Glomerular endothelial cell (primary cell): ENCODE measurements at regions not wholly inside any gene's neighbourhood (a gene's known extent, or its start where the extent isn't known, plus 50 kb on each side); places are given as distances from the start of the nearest gene placed in this dataset.

Source experiments
- DNase-seq: peaks from one replicate; pipeline ENCODE4 v3.0.0-alpha.2; 2011; ENCODE audit warnings: low read depth, low spot score; ENCODE audit errors: extremely low read depth

DNA sequence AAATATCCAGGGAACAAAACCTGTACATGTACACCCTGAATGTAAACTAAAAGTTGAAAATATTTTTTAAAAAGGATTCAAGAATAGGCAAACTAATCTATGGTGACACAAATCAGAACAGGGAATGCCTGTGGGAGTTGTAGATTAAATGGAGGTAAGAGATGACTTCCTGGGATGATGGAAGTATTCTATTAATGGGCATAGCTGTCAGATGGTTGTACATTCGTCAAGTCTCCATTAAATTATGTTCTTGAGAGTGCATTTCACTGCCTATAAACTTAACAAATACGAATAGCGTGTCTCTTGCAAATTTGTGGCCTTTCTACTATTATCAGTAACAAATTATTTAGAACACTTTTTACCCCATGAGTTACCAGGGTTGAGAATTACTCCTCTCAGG lies 207.0 kb downstream of the HNMT start:
- no peak for DNase-seq

DNA sequence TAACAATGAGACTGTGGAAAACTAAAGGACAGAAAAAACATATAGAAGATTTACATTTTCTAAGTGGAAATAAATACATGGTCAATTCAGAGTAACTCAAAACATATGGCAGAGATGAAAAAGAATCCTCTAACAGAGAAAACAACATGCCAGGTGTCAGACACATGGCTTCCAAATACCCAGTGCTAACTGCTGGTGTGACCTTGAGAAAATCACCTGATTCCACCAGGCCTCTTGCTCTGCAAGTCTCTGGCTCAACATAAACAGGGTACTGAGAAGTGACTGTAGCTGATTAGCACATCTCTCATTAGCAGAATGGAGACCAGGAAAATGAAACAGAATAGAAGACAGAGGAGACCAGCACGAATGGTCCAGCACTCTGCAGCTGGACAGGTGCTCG lies 210.8 kb downstream of the HNMT start:
- no peak for DNase-seq

DNA sequence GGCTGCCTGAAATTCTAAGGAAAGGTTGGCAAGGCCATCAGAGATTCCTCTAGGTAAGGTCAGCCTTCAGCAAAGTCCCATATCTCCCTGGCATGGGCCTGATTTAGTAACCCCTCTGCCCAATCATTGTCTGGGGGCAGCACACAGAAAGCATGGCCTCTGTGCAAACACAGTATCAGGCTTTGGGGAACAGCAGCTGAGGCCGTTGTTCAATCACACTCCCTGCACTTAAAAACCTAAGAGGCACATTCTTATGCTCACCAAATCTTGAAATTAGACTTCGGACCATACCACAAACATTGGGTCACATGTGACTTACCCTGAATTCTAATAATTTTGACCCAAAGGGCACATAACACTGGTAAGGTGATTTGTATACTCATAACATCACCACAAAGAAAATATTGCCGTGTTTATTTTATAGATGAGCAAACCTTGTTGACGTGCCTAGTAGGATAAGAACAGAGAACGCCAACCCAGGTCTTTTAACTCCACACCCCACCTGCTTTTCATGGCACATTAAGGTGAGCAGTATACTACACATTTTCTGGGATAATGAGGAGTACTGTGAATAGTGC lies 212.7 kb downstream of the HNMT start:
- DNase-seq = no peak

DNA sequence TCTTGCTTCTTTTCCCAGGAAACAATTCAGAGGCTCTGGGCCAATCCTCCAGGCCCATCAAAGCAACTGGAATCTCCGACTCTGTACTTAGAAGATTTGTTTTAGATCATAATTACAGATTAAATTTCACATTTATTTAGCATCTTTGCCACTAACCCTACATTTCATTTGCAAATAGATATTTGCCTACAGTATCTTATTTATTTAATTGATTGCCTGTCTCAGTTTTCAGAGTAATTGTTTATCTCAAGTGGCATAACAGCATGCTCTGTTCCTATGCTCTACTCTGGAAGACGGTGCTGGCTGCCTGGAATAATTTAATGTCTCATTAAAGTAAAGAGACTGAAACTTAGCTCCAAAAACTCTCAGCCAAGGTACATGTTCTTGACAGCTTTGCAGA lies 213.4 kb downstream of the HNMT start:
- DNase-seq = no peak

DNA sequence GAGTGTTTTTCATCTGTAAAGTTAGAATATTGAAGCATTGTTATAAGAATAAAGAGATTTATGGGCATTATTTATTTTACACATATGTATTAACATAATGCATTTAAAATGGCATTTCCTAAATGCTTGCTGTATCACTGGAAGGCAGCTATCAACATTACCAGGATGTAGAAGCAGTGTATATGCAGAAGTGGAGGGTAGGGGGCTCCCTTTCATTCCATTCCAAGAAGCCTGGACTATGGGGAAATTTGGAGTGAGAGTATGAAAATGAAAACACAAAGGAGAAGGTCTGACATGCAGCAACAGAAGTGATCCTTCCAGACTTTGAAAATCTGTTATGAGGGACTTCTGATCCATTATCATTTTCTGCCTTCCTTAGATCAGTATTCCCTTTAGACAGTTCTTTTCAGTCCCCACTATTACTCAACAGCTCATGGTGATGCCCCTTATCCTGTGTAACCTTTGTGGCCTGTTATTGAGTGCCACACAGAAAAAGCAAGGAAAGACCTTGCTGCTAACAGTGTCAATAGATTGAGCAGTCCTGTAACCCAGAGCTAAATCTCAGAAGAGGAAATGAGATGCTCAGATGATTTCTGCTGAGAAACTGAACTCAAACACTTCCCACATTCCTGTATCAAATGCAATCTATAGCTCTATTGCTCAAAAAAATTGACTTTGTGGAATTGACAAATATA lies 216.6 kb downstream of the HNMT start:
- DNase-seq = no peak

DNA sequence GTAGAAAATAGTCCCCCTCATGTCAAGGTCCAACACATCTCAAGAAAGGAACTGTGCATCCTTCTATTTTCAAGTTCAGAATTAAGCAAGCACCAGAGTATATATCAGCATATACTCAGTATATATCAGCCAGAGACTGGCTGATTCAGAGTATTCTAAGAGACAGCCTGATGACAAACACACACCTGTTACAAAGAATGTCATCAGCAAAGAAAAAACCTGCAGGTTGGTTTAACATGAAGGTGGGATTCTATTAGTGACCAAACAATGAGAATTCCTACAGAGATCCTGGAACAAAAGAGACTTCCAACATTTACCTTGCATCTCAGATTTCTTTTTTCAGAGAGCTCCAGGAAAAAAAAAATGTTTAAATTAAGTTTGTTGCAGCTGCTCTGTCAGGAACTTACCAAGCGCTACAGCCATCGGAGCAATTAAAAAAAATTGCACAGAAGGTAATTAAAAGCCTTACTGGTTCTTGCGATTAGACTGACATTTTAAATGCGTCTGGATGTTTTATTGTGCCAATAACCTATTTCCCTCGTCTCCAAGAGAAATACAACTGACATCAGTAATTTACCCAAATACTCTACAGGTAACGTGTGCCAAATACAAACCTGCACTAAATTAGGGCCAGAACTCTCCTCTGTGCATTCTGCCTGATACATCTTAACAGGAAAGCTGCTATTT lies 218.1 kb downstream of the HNMT start:
- DNase-seq = no peak

DNA sequence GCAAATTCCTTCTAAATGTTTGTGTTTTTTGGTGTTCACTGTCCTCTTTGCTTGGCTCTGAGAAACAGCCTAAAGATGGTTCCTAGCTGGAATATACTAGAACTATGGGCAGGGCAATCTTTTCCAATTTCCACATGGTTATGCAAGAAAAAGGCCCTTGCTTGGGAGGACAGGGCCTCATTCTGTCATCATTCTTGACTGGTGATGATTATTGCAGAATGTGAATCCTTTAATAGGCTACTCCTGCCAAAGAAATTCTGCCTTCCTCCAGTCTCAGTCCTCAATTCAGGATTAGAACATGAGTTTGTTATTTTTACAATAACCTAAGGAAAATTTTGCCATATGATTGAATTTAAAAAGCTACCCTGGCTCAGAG lies 218.7 kb downstream of the HNMT start:
- no peak for DNase-seq

DNA sequence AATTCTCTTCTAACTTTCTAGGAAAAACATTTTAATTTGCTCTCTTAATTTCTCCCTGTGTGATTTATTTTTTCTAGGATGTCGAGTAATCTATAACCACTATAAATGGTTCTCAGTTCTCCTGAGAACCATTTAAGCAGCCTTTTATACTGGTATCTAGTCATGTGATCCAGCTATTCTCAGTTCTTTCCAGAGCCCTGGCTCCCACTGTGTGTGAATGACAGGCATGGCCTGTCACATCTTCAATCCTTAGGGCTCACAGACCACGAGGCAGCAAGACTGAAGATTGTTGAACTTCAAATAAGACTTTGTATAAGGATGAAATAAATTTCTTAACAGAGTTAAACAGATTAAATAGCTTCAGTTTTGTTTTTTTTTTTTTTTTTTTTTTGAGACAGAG lies 219.4 kb downstream of the HNMT start:
- DNase-seq = no peak

DNA sequence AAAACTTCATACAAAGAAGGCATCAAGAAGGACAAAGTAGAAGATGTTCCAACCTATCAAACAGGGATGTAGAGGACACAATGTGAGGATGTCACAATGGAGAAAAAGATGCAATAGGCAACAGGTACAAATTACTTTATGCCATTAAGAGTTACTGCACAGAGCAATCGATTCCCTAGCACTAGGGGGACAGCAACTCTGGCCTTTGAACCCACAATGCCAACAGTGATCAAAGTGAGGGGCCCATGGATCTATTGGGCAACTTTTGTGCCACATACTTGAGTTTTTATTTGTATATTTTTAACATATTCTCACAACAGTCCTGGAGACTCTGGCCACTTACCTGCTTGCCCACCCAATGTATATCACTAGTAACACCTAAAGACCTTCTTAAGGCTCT lies 220.2 kb downstream of the HNMT start:
- no peak for DNase-seq

DNA sequence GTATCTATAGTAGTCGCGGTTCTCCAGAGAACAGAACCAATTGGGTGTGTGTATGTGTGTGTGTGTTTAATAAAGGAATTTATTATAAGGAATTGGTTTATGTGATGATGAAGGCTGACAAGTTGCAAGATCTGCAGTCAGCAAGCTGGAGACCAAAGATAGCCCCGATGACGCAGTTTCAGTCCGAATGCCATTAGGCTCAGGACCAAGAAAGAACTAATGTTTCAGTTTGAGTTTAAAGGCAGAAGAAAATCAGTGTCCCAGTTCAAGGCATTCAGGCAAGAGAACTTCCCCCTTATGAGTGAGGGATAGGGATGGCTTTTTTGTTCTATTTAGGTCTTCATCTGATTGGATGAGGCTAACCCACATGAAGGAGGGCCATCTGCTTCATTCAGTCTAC lies 221.6 kb downstream of the HNMT start:
- DNase-seq = no peak

DNA sequence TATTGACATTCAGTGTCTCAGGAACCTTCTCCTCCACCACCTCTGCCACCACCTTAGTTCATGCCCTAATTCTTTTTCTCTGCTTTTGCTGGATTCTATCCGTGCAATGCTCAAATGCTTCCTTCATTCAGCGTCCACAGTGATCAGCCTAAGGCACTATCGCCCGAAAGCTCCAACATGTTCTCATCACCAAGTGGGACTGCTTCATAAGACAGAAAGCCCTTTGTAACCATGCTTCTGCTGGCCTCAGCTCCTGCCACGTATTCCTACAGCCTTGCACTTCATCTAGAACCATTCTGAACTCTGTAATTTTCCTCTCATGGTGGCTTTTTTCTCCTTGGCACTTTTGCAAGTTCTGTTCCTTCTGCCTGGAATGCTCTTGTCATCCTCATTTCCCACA lies 222.9 kb downstream of the HNMT start:
- no peak for DNase-seq

DNA sequence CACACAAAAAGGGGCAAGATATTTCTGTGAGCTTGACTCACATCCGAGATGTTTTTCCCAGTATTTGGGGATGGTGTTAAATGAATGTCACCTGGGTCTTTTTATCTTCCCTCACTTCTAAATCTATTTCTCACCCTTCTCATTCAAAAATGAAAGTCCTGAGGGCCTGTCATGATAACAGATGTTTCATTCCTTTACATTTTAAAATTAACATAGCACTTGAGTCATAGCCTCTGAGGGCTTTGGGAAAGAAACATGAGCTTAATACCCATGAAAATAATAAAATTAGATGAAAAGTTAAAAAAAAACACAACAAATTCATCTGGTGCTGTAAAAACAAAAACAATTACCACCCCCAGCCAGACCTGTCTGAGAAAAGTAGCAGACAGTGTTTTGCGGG lies 226.7 kb downstream of the HNMT start:
- no peak for DNase-seq

DNA sequence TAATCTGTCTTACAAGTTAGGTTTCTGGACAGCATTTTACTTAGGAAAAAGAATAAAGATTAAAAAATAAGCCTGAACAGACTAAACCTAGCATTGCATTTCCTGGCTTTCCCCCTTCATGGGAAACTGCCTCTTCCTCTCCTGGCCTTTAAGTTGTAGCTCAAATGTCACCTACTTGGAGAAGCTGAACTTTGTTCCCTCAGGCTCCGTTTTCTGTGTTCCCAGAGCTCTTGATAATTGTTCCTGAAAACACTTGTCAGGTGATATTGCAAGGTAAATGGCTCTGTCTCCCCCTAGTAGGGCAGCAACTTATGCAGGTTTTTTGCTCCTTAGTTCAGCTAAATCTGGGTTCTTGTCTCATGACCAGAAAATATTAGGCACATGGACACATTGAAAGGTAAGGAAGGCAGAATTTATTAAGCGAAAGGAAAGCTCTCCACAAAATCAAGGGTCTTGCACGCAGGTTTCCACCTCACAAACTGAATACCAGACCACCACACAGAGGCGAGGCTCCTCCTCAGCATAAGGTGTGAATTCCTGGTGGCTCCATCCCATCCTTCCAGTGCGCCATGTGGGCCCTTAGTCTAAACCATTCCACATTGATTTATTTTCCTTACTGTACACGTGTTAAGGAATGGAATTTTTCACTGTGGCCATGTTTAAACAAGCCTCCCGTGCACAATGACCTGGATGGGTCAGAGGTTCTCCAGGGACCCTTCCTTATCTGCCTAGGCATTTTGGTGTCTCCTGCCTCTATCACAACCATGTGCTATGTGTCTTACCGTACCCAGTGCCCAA lies 229.3 kb downstream of the HNMT start:
- no peak for DNase-seq

DNA sequence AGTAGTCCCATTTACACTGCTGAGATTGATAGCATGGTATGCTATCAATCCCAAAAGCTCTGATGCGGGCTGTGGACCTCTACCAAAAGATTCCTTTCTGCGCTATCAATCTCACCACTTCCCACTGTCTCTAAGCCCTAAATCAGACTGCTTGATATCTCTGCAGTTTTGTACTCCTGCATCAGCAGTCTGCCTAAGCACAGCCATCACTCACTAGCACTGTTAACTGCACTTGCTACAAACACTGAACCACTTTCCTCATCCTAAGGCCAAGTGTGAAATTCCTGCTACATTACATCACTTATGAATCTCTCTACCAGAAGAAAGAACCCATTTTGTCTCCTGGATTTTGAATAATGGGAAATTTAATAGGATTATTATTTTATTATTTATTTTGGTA lies 237.0 kb downstream of the HNMT start:
- no peak for DNase-seq

DNA sequence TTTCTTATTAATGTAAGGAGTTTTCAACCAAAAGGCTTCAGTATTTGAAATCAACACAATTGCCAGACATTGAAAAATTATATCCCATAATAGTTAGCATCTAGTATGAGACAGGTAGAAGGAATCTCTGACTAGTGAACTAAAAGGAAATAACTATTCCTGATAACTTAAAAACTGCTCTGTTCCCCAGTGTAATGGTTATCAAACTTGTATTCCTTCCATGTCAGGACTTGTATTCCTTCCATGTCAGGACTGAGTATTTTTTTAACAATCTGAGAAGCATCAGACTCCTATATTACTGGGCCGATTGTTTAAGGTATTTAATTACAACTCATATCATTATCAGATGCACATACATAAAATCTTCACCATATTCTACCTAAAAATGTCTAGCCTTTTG lies 238.5 kb downstream of the HNMT start:
- DNase-seq = no peak

DNA sequence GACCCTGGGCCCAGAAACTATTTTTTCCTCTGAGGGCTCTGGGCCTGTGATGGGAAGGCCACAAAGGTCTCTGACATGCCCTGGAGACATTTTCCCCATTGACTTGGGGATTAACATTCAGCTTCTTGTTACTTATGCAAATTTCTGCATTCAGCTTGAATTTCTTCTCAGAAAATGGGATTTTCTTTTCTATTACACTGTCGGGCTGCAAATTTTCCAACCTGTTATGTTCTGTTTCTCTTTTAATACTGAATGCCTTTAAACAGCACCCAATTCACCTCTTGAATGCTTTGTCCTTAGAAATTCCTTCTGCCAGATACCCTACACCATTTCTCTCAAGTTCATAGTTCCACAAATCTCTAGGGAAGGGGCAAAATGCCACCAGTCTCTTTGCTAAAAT lies 241.0 kb downstream of the HNMT start:
- DNase-seq = no peak

DNA sequence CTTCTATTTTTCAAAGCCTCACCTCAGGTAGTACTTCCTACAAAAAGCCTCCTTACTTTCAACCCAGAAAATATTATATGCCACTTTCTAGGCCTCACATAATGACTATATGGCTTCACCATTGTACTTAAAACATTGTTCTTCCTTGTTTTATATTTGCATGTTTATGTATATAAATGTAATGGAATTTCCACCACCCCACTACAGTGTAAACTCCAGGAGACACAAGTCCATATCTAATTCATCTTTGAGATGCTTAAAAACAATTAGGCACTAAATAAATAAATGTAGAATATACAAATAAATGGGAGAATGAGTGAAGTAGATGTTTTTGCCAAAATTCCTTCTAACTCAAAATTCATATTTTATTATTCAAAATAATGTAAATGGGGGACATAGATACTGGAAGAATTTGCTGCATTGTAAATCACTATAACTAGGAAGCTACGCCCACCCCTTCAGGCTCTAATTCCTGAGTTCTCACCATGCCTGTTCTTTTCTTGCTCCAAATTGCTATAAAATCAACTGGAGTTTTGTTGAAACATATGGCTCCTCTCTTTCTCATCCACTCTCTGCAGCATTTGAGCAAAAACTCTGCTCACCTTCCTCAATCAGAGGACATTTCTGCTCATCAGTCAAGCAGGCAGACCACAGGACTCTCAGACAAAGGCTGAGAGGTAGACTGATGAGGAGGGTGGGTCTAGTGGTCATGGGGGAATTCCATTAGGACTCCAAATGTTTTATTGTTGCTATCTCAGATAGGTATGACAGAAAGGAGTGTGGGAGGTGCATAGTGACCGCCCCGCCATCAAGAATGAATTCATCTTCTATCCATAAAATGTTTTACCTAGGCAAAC lies 243.0 kb downstream of the HNMT start:
- DNase-seq = no peak

DNA sequence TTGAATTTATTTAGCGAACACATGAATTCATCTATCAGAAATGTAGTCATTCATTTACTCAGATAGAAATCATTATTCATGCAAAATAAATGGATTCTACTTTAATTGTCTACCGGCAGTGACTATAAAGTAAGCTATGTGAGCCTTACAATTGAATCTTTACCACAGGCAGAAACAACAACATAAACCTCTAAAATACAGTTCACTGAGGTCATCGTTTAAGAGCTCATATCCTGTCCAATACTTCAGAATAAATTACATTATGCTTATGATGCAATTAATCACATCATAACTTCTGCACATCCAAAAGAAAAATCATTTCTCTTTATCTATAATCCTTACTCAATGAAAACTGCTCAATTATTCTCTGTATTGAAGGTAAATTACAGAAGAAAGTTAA lies 244.7 kb downstream of the HNMT start:
- DNase-seq = peak; percentile 9

DNA sequence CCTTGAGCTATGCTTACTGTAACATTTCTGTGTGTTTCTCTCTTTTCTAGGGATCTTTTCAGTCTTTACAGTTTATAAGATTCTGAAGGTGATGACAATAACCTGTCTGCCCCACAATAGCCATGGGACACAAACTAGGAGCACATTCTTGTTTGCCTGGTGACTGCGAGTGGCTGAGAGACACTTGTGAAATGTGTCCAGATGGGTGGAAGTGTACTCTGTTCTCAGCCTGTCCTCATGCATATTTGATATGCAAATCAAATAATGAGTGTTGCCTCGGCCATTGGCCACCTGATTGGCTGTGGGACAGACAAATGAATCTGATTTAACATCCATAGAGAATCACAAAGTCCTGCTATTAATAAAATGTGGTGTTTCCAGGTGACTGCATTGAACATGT lies 246.2 kb downstream of the HNMT start:
- no peak for DNase-seq

DNA sequence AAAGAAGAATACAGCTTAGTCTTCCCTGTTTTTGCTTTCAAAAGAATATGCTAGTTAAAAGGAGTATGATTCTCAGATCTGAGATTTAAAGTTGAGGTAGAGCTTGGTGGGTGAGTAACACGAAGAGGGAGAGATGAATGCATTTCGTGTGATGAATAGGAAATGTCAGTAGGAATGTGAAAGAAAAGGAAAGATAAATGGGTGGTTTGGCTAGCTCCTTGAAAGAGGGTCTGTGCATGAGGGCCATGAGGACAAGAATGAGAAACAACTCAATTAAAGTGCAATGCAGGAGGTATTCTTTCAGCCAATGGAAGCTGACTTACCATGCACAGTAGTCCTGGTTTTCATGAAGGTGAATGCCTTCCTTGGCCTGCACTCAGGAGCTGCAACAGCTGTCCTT lies 248.2 kb downstream of the HNMT start:
- no peak for DNase-seq

DNA sequence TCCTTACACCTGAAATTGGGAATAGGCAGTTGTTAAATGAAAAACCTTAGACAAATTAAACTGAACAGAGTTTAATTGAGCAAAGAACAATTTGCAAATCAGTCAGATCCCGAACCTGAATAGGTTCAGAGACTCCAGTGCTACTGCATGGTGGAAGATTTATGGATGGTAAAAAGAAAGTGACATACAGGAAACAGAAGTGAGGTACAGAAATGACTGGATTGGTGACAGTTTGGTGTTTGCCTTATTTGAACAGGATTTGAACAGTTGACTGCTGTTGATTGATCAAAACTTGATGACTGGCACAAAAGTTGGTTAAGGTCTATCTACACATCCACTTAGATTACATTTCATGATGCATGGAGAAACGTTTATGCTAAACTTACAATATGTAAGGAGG lies 248.8 kb downstream of the HNMT start:
- DNase-seq = no peak
